HG03045 (cell line): ENCODE measurements at regions not wholly inside any gene's neighbourhood (a gene's known extent, or its start where the extent isn't known, plus 50 kb on each side); places are given as distances from the start of the nearest gene placed in this dataset.
A peak's percentile ranks its signal among the peaks of the same experiment; 100 is the strongest.

Experiments
- ATAC-seq: cut with Tn5 transposase; IDR thresholded peaks from one replicate; pipeline ENCODE4 v1.9.1; 2021; ENCODE audit warnings: mild to moderate bottlenecking, moderate library complexity; ENCODE audit not compliant: unreplicated experiment

DNA sequence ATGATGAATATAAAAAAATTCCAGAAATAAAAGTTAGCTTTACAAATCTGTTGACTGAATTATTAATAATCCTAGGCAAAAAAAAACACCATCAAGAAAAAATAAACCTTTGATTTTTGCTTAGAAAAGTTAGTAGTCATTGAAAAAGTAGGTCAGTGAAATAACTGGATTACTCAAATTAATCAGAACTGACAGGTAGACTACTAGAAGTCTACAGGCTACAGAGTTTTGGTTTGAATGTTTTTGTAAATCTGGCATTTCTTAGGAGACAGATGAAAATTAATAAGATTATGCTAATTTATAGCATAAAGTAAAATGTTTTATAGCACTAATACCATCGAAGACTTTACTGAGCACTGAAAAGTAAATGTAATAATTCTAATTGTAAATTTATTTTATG is 511.9 kb downstream of the PTPRC start:
- ATAC-seq, result no peak

DNA sequence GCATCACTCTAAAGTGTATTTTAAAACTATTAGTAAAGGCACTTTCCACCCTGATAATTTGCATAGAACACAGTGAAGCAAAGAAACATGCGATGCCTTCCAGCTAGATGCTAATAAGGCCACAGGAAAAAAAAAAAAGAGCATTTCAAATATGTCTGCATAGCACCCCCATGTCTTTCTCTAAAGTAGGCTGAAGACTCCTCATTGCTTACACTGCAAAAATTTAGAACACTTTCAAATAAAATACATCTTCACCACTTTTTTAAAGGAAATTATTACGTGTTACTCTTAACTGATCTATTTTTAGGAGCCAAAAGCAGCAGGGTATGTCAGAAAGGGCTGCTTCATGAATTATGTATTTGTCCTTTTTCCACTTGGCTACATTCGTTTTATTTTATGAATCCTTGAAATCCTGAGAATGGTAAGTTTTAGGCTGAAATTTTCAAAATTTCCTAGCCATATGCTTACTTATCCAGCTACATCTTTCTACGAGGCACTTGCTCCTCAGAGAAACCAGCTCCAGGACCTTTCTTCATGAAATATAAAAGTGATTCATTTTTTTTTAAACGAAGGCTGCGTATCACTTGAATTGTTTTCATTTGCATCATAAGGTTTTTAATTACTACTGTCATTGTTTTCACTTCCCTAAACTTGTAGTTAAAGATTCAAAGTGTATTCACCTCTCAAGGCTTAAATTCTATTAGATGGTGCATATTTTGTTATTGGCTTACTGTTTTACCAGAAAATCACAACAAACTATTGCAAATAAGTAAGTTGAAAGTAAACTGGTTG is 513.0 kb downstream of the PTPRC start:
- ATAC-seq, result peak; percentile 53

DNA sequence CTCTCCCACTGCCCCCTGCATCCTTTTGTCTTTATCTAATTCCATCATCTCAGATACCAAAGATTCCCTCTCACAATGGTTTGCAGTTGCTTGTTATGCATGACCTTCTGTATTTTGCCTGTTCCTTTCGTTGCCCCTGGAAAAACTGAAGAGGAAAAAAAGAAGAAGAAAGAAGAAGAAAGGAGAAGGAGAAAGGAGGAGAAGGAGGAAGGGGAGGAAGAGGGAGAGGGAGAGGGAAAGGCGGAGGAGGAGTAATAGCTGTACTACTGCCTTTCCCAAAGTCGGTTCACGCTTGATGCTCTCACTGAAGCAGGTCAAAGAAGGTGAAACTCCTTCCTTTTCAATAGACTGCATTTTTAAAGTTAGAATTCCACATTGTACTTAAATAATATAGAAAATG is 513.8 kb downstream of the PTPRC start:
- no peak for ATAC-seq

GRCh38 chr1:199155166-199156019 is 516.6 kb downstream of the PTPRC start:
- ATAC-seq, result no peak

DNA sequence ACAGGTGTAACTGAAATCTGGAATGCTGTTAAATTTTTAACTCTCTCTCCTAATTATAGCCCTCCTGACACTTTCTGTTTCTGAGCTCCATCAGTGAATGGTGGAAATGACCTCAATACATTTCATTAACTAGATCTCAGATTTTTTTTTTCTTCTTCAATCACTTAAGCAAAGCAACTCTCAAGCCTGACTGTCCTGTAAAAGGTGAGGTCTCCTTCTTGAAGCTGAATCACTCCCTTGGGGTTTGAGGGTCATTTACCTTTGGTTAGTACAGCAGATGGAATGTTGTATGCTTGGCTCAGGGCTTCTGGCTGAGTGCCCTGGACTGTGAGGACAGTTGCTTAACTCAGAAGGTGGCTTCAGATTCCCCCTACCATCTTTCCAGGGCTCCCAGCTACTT is 518.7 kb downstream of the PTPRC start:
- no peak for ATAC-seq

DNA sequence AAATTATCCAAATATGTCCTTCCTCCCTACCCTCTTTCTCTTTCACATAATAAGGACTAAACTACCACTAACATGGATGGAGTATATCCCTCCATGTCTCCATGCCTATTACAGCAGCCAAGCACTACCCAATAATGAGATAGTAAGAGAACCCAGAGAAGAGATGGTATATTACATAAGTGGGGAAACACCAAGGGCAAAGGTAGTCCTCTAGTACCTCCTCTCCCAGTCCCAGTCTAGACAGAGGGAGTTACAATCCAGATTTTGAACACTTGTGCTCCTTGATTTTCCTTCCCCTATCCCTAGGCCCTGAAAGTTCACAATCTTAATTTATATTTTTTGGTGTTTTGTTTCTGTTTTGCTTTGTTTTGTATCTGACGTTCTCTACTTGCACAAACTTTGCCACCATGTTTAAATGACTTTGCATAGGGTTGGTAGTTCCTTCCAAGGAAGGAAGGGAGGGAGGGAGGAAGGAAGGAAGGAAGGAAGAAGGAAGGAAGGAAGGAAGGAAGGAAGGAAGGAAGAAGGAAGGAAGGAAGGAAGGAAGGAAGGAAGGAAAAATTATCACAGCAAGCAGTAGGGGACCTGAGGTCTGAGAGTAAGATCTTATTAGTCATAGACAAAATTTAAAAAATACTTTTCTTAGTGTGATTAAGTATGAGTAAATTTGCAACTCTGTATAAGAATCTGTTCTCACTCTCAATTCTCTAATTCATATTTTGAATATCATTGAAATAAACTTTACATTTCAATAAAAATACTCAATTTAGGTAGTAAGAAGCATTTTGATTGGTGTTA is 521.9 kb downstream of the PTPRC start:
- no peak for ATAC-seq

DNA sequence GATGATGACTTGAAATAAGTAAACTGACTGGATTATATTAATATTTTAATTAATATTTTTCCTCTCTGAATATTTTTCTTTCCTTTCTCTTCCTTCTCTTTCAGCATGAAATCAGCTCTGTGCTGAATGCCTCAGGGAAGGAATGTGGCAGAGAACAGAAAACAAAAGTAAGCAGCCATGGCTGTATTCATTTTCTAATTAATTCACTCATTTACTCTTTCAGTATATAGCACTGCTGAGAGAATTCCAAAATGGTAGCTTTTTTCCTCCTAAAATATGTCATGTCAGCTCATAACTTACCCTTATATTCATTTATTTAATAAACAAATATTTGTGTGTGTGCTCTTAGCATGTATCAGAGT is 522.5 kb downstream of the PTPRC start:
- no peak for ATAC-seq

GRCh38 chr1:199161766-199162303 is 523.0 kb downstream of the PTPRC start:
- no peak for ATAC-seq

DNA sequence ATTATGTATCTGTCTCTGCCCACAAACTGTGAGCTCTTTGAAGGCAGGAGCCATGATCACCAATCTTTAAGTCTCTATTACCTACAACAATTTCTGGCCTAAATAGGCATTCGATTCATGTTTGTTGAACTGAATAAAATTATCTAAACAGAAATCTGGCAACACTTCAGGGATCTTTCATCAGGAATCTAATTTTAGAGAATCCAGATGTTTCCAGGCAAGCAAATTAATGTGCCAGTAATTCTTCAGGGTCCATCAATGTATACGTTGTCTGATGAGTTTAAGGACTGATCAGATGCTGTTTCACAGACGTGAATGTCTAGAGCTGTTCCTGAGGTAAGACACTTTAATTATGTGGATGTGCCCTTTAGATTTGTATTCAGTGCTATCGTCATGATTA is 524.4 kb downstream of the PTPRC start:
- no peak for ATAC-seq

DNA sequence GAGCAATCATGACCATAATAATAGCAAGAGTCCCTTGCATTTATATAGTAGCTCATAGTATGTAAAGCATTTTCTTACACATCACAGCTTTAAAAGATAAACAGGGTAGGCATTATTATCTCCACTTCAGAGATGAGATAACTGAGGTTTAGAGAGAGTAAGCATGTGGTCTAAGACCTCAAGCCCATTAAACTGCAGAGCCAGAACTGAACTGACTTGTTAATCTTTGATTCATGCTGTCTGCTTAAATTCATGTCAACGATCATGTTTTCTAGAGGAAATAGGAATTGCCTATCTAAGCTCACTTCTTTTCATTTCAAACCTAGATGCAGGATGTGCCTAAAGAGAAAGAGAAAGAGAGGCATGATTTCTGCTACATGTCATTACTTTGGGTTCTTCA is 524.8 kb downstream of the PTPRC start:
- no peak for ATAC-seq

DNA sequence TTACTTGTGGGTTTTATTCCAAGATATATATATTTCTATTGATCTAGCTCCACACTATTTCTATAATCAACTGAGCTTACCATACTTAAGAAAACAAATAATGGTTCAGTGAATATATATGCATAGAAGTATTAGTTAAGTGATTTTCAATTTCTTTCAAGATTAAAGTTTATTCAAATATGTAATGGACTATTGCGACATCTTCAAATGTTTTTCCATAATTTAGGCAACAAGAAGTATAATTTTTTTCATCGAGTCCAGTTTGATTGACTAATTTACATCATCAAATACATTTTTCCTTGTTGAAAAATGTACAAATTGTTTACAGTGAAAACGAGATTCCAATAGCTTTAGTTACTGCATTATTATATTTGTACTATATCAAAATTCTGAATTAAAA is 528.6 kb downstream of the PTPRC start:
- ATAC-seq, result no peak

- ATAC-seq, result no peak
Measured at GRCh38 chr1:199168888-199169585, 530.2 kb downstream of the PTPRC start.

GRCh38 chr1:199170711-199171110 is 531.9 kb downstream of the PTPRC start:
- no peak for ATAC-seq

DNA sequence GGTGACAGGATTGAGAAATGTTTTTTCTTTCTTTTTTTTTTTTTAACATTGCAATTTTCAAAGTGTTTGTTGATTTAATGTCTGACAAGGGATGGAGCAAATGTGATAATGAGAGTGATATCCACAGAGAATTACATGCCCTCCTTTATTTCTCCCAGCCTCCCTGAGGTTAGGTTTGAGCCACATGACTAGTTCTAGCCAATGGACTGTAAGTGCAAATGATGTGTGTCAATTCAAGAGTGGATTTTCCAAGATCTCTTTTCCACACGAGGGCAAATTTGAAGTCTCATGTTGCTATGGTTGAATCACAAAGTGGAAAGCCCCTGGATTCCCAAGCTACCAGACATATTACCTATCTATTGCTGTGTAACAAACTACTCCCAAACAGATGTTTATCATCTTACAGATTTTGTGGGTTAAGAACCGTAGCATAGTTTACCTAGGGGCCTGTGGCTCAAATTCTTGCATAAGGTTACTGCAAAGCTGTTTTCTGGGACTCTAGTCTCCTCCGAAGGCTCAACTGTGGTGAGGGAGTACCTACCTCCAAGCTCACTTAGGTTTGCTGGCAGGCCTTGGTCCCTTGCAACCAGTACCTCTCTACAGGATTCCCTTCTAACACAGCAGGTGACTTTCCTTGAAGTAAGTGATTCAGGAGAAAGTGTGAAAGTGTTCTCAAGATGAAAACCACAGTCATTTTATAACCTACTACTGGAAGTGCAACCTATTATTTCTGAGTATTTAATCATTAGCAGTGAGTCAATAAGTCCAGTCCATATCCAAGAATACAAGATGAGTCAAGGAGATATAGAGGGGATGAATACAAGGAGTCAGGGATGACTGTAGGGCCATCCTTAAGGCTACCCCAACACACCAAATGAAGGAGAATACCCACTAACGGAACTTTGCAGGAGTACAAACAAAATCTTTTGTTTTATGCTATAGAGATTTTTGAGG is 533.6 kb downstream of the PTPRC start:
- peak; percentile 20 for ATAC-seq

DNA sequence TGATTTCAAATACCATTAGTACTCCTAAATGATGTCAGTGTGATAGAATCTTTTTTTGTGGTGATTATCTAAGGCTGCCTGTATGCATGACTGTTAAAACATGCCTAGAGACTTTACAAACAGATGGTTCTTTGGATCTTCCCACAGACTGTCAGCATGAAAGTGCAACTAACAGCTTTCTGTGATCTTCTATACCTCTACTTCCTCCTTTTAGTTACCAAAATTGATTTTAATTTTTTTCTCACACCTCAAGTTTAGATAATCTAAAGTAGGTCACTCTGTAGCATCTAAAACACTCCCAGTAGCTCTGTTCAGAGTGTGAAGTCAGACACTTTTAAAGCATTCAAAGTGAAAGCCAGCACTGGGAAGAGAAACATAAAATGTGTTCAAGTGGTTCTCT is 534.5 kb downstream of the PTPRC start:
- peak; percentile 97 for ATAC-seq

DNA sequence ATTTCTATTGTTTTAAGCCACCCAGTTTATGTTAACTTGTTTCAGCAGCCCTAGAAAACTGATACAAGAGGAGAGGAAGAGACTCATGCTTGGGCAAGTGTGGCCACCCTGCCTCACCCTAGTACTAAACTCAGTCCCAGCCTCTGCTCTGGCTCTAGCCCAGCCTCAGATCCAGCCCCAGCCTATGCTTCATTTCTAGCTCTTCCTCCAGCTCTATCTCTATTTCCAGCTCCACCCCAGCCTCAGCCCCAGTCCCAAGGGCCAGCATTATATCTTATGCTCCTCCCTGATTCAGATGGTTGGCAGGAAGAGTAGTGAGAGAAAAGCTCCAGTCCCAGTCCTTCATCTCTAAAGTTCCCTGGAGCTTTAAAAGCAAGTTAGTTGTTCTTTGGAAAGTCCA is 535.5 kb downstream of the PTPRC start:
- no peak for ATAC-seq

- no peak for ATAC-seq
Measured at GRCh38 chr1:199176713-199177112, 537.9 kb downstream of the PTPRC start.

- ATAC-seq, result no peak
Measured at GRCh38 chr1:199177241-199177640, 538.4 kb downstream of the PTPRC start.

DNA sequence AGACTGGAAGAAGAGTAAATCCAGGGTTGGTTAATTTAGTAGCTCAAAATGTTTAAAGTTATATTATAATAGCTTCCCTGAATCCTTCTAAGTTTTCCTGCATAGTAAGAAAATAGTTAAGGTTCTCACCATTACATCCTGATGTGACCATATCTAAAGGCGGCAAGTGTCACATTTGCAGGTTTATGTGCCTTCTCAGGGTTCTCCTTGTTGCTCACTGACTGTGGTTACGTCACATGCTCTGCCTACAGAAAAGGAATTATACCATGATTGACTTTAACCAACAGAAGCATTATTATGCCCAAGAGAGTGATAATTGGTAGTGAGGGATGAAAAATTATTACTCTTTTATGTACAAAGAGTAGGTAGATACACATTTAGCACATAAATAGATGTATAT is 539.8 kb downstream of the PTPRC start:
- no peak for ATAC-seq
